SK-N-SH (cell line): ENCODE measurements at regions not wholly inside any gene's neighbourhood (a gene's known extent, or its start where the extent isn't known, plus 50 kb on each side); places are given as distances from the start of the nearest gene placed in this dataset.

Source experiments
- TF ChIP-seq, protein P1 (sequence below): fragments of 200-600 bp; sonication (generic); IDR thresholded peaks from 2 replicates; pipeline ENCODE4 v1.6.1; 2017; ENCODE audit warnings: antibody characterized with exemption, mild to moderate bottlenecking, moderate library complexity
- TF ChIP-seq, protein P2 (sequence below): fragments of 150-350 bp; IDR thresholded peaks from 2 replicates; pipeline ENCODE4 v1.6.1; 2017; ENCODE audit warnings: antibody characterized with exemption, low read length, low read depth, borderline replicate concordance

DNA sequence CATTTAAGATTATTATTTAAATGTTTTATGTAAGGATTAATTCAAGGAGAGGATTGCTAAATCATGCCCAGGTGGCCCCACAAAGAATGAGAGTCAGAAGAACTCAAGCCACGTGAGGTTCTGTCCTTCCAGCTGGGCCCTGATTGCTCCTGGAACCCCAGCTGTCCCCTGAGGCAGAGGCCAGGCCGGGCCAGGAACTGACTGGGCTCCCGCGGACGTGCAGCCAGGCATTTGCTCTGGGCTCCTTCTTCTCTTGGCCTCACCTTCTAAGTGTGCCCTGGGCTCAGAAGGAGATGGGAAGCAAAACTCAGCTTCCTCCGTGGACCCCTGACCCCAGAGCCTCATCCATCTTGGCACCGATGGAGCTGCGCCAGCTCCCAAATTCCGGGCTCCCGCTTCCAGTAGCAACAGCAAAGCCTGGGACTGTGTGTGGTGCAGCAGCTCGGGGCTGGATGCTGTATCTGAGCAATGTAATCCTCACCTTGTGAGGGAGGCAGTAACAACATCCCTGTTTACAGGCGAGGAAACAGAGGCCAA lies 250.6 kb upstream of the PPP2R2D start:
- TF ChIP-seq, protein P1, sequence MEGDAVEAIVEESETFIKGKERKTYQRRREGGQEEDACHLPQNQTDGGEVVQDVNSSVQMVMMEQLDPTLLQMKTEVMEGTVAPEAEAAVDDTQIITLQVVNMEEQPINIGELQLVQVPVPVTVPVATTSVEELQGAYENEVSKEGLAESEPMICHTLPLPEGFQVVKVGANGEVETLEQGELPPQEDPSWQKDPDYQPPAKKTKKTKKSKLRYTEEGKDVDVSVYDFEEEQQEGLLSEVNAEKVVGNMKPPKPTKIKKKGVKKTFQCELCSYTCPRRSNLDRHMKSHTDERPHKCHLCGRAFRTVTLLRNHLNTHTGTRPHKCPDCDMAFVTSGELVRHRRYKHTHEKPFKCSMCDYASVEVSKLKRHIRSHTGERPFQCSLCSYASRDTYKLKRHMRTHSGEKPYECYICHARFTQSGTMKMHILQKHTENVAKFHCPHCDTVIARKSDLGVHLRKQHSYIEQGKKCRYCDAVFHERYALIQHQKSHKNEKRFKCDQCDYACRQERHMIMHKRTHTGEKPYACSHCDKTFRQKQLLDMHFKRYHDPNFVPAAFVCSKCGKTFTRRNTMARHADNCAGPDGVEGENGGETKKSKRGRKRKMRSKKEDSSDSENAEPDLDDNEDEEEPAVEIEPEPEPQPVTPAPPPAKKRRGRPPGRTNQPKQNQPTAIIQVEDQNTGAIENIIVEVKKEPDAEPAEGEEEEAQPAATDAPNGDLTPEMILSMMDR, result no peak
- TF ChIP-seq, protein P2, sequence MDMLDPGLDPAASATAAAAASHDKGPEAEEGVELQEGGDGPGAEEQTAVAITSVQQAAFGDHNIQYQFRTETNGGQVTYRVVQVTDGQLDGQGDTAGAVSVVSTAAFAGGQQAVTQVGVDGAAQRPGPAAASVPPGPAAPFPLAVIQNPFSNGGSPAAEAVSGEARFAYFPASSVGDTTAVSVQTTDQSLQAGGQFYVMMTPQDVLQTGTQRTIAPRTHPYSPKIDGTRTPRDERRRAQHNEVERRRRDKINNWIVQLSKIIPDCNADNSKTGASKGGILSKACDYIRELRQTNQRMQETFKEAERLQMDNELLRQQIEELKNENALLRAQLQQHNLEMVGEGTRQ, result no peak
